ENCODE measurements at regions not wholly inside any gene's neighbourhood (a gene's known extent, or its start where the extent isn't known, plus 50 kb on each side); places are given as distances from the start of the nearest gene placed in this dataset.
"Not testable (repeated sequence)": the region's sequence is repeated elsewhere in the genome, so short reads cannot be mapped to it uniquely, and the experiment has no call there.

- Histone ChIP-seq H3K27me3 (ENCODE audit: control insufficient read depth, insufficient read depth, low read length) (no peaks in the 10 kb centered on the region), H3K4me1 (ENCODE audit: control insufficient read depth, insufficient read depth, low read length) (no peaks in the 10 kb centered on the region), H3K4me3 (ENCODE audit: low read depth, low read length) (no peak overlapping the region), H3K36me3 (ENCODE audit: control insufficient read depth, insufficient read depth, low read length) (no peaks in the 10 kb centered on the region), H3K9ac (ENCODE audit: low read depth, low read length) (no peak overlapping the region), H3K9me3 (ENCODE audit: control insufficient read depth, insufficient read depth, low read length) (peaks cover under 1% of the 10 kb centered on the region)
Measured at GRCh38 chr20:29687438-29687837, 1570.0 kb upstream of the DEFB115 start.

GRCh38 chr20:29689411-29690225, 1567.8 kb upstream of the DEFB115 start:
- Histone ChIP-seq H3K9ac (ENCODE audit: low read depth, low read length) (no peak overlapping the region), H3K36me3 (ENCODE audit: control insufficient read depth, insufficient read depth, low read length) (no peaks in the 10 kb centered on the region), H3K4me1 (ENCODE audit: control insufficient read depth, insufficient read depth, low read length) (no peaks in the 10 kb centered on the region), H3K9me3 (ENCODE audit: control insufficient read depth, insufficient read depth, low read length) (peaks cover 9% of the 10 kb centered on the region), H3K27me3 (ENCODE audit: control insufficient read depth, insufficient read depth, low read length) (no peaks in the 10 kb centered on the region), H3K4me3 (ENCODE audit: low read depth, low read length) (no peak overlapping the region)

GRCh38 chr20:29690274-29690673, 1567.2 kb upstream of the DEFB115 start:
- Histone ChIP-seq H3K4me1 (ENCODE audit: control insufficient read depth, insufficient read depth, low read length) (no peaks in the 10 kb centered on the region), H3K9ac (ENCODE audit: low read depth, low read length) (no peak overlapping the region), H3K27me3 (ENCODE audit: control insufficient read depth, insufficient read depth, low read length) (no peaks in the 10 kb centered on the region), H3K9me3 (ENCODE audit: control insufficient read depth, insufficient read depth, low read length) (peaks cover 9% of the 10 kb centered on the region), H3K36me3 (ENCODE audit: control insufficient read depth, insufficient read depth, low read length) (no peaks in the 10 kb centered on the region), H3K4me3 (ENCODE audit: low read depth, low read length) (no peak overlapping the region)

- Histone ChIP-seq H3K9ac (ENCODE audit: low read depth, low read length) (no peak overlapping the region), H3K4me3 (ENCODE audit: low read depth, low read length) (no peak overlapping the region), H3K36me3 (ENCODE audit: control insufficient read depth, insufficient read depth, low read length) (no peaks in the 10 kb centered on the region), H3K4me1 (ENCODE audit: control insufficient read depth, insufficient read depth, low read length) (no peaks in the 10 kb centered on the region), H3K27me3 (ENCODE audit: control insufficient read depth, insufficient read depth, low read length) (no peaks in the 10 kb centered on the region), H3K9me3 (ENCODE audit: control insufficient read depth, insufficient read depth, low read length) (no peaks in the 10 kb centered on the region)
Measured at GRCh38 chr20:29740601-29740950, 1516.9 kb upstream of the DEFB115 start.

- Histone ChIP-seq H3K27me3 (ENCODE audit: control insufficient read depth, insufficient read depth, low read length) (no peaks in the 10 kb centered on the region), H3K4me1 (ENCODE audit: control insufficient read depth, insufficient read depth, low read length) (no peaks in the 10 kb centered on the region), H3K4me3 (ENCODE audit: low read depth, low read length) (no peak overlapping the region), H3K36me3 (ENCODE audit: control insufficient read depth, insufficient read depth, low read length) (no peaks in the 10 kb centered on the region), H3K9me3 (ENCODE audit: control insufficient read depth, insufficient read depth, low read length) (no peaks in the 10 kb centered on the region), H3K9ac (ENCODE audit: low read depth, low read length) (no peak overlapping the region)
Measured at GRCh38 chr20:29740951-29741593, 1516.4 kb upstream of the DEFB115 start.

- Histone ChIP-seq H3K9me3 (ENCODE audit: control insufficient read depth, insufficient read depth, low read length) (no peaks in the 10 kb centered on the region), H3K9ac (ENCODE audit: low read depth, low read length) (no peak overlapping the region), H3K4me1 (ENCODE audit: control insufficient read depth, insufficient read depth, low read length) (no peaks in the 10 kb centered on the region), H3K4me3 (ENCODE audit: low read depth, low read length) (no peak overlapping the region), H3K27me3 (ENCODE audit: control insufficient read depth, insufficient read depth, low read length) (no peaks in the 10 kb centered on the region), H3K36me3 (ENCODE audit: control insufficient read depth, insufficient read depth, low read length) (no peaks in the 10 kb centered on the region)
Measured at GRCh38 chr20:29741594-29741893, 1515.9 kb upstream of the DEFB115 start.

GRCh38 chr20:29741894-29742698, 1515.4 kb upstream of the DEFB115 start:
- Histone ChIP-seq H3K4me3 (ENCODE audit: low read depth, low read length) (no peak overlapping the region), H3K36me3 (ENCODE audit: control insufficient read depth, insufficient read depth, low read length) (no peaks in the 10 kb centered on the region), H3K27me3 (ENCODE audit: control insufficient read depth, insufficient read depth, low read length) (no peaks in the 10 kb centered on the region), H3K4me1 (ENCODE audit: control insufficient read depth, insufficient read depth, low read length) (no peaks in the 10 kb centered on the region), H3K9me3 (ENCODE audit: control insufficient read depth, insufficient read depth, low read length) (no peaks in the 10 kb centered on the region), H3K9ac (ENCODE audit: low read depth, low read length) (no peak overlapping the region)

GRCh38 chr20:29742699-29743100, 1514.8 kb upstream of the DEFB115 start:
- Histone ChIP-seq H3K4me1 (ENCODE audit: control insufficient read depth, insufficient read depth, low read length) (no peaks in the 10 kb centered on the region), H3K9me3 (ENCODE audit: control insufficient read depth, insufficient read depth, low read length) (no peaks in the 10 kb centered on the region), H3K4me3 (ENCODE audit: low read depth, low read length) (no peak overlapping the region)

GRCh38 chr20:29743101-29743931, 1514.1 kb upstream of the DEFB115 start:
- Histone ChIP-seq H3K36me3 (ENCODE audit: control insufficient read depth, insufficient read depth, low read length) (no peaks in the 10 kb centered on the region), H3K9ac (ENCODE audit: low read depth, low read length) (no peak overlapping the region), H3K27me3 (ENCODE audit: control insufficient read depth, insufficient read depth, low read length) (no peaks in the 10 kb centered on the region), H3K9me3 (ENCODE audit: control insufficient read depth, insufficient read depth, low read length) (no peaks in the 10 kb centered on the region), H3K4me1 (ENCODE audit: control insufficient read depth, insufficient read depth, low read length) (no peaks in the 10 kb centered on the region), H3K4me3 (ENCODE audit: low read depth, low read length) (no peak overlapping the region)

More at GRCh38 chr20:29742699-29743100, 1514.8 kb upstream of the DEFB115 start:
- Histone ChIP-seq H3K27me3 (ENCODE audit: control insufficient read depth, insufficient read depth, low read length) (no peaks in the 10 kb centered on the region), H3K36me3 (ENCODE audit: control insufficient read depth, insufficient read depth, low read length) (no peaks in the 10 kb centered on the region), H3K9ac (ENCODE audit: low read depth, low read length) (no peak overlapping the region)

- Histone ChIP-seq H3K9me3 (ENCODE audit: control insufficient read depth, insufficient read depth, low read length) (no peaks in the 10 kb centered on the region), H3K9ac (ENCODE audit: low read depth, low read length) (no peak overlapping the region), H3K36me3 (ENCODE audit: control insufficient read depth, insufficient read depth, low read length) (no peaks in the 10 kb centered on the region), H3K4me1 (ENCODE audit: control insufficient read depth, insufficient read depth, low read length) (no peaks in the 10 kb centered on the region), H3K4me3 (ENCODE audit: low read depth, low read length) (no peak overlapping the region), H3K27me3 (ENCODE audit: control insufficient read depth, insufficient read depth, low read length) (no peaks in the 10 kb centered on the region)
Measured at GRCh38 chr20:29744071-29744470, 1513.4 kb upstream of the DEFB115 start.

GRCh38 chr20:29745534-29746245, 1511.8 kb upstream of the DEFB115 start:
- H3K9ac ChIP-seq (ENCODE audit: low read depth, low read length); H3K36me3 ChIP-seq (ENCODE audit: control insufficient read depth, insufficient read depth, low read length); H3K27me3 ChIP-seq (ENCODE audit: control insufficient read depth, insufficient read depth, low read length); H3K4me1 ChIP-seq (ENCODE audit: control insufficient read depth, insufficient read depth, low read length); H3K4me3 ChIP-seq (ENCODE audit: low read depth, low read length); H3K9me3 ChIP-seq (ENCODE audit: control insufficient read depth, insufficient read depth, low read length): not testable (repeated sequence)

All from iPS-15b (cell line).